AG09309 (cell line): ENCODE measurements at regions not wholly inside any gene's neighbourhood (a gene's known extent, or its start where the extent isn't known, plus 50 kb on each side); places are given as distances from the start of the nearest gene placed in this dataset.

Experiments
- DNase-seq: peaks from one replicate; pipeline ENCODE4 v3.0.0-alpha.2; 2010; ENCODE audit warnings: low read depth
- H3K4me3 ChIP-seq: 2 replicates; pipeline ENCODE4 v1.5.1; 2011; ENCODE audit warnings: mild to moderate bottlenecking, low read depth, low read length, moderate library complexity; ENCODE audit not compliant: control insufficient read depth
- CTCF ChIP-seq: IDR thresholded peaks from 2 replicates; pipeline ENCODE4 v1.5.1; 2011; ENCODE audit warnings: mild to moderate bottlenecking, low read depth, low read length, inconsistent platforms; ENCODE audit not compliant: insufficient read depth, control insufficient read depth; ENCODE audit errors: missing control alignments

DNA sequence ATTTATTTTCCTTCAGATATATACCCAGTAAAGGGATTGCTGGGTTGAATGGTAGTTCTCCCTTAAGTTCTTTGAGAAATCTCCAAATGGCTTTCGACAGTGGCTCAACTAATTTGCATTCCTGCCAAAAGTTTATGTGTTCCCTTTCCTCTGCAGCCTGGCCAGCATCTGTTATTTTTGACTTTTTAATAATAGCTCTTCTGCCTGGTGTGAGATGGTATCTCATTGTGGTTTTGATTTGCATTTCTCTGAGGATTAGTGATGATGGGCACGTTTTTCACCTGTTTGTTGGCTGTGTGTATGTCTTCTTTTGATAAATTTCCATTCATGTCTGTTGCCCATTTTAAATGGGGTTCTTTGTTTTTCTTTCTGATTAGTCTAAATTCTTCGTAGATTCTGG lies 375.2 kb downstream of the UBE2NL start:
- DNase-seq: no peak
- TF ChIP-seq CTCF: no peak
- H3K4me3 ChIP-seq: no peak overlapping the region

DNA sequence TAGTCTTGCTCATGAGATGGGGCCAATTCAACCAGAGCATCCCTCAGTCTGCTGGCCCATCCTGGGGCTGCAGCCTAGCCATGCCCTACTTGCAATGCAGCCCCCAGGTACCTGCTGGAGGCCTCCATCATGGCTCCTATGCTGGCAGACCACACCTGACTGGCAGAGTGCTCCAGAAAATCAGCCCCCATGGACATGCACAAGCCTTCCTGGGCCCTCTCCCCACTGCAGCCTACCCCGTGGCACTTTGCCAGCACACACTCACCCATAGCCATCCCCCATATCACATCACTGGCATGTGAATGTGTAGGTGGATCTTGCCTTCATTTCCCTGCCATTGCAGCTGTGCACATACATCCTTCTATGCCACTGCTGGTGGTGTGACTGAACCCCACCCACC lies 381.8 kb downstream of the UBE2NL start:
- no peak for TF ChIP-seq CTCF
- DNase-seq: no peak

DNA sequence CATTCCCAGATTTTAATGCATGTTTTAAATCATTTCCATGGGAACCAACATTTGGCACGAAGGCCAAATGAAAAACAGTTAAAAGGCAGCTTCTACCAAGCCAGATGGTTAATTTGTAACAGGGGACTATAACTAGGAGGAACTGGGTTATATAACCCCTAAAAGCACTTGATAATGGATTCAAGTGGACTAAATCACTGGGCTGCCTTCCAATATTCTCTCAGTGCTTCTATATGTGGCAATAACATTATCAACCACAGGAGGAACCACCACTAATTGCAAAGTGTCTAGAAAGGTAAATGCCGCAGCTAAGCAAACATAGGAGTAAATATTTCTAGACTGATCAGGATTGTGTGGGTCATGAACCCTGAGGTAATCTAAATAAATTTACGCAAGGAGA lies 391.5 kb downstream of the UBE2NL start:
- DNase-seq: no peak
- no peak overlapping the region for H3K4me3 ChIP-seq
- no peak for TF ChIP-seq CTCF

More for the DNA sequence above, 381.8 kb downstream of the UBE2NL start:
- no peak overlapping the region for H3K4me3 ChIP-seq

- DNase-seq: no peak
- TF ChIP-seq CTCF: no peak
- H3K4me3 ChIP-seq: no peak overlapping the region
These were observed 392.0 kb downstream of the UBE2NL start for GRCh38 chrX:144275843-144276242.

DNA sequence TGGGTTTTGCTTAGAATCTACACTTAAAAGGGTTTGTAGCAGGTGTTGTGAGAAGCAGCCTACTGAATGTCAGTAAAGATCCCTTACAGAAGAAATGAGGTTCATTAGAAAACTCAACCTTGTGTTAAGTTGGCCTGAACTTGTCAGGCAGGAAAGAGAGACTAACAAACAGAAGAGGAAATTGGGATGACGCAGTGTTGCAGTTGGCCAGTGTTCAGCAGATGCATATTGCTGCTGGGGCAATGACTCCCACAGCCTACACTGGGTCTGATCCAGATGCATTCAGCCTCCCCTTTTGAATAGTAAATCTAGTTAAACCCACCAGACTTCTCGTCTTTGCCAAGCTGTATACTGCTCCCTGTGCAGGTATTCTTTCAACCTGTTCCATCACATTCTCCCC lies 409.4 kb downstream of the UBE2NL start:
- no peak for DNase-seq
- TF ChIP-seq CTCF: no peak

DNA sequence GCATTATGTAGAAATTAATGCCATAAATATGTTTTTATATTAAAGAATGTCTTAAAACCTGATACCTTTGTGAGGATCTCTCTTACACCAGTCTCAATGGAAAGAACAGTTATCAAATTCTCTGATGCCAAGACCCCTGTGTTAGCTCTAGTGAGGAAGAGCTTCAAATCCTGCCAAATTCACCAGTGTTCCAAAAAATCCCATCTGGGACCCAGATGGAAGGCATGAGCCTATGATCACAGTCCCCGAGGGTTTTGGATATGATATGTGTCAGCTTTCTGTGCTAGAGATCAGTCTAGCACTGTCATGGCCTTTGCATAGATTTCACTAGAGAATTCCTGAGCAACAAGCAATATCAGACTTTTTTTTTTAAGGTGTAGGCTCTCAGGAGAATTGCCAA lies 412.1 kb downstream of the UBE2NL start:
- DNase-seq: no peak
- no peak overlapping the region for H3K4me3 ChIP-seq
- TF ChIP-seq CTCF: no peak

More for the DNA sequence above, 409.4 kb downstream of the UBE2NL start:
- no peak overlapping the region for H3K4me3 ChIP-seq

DNA sequence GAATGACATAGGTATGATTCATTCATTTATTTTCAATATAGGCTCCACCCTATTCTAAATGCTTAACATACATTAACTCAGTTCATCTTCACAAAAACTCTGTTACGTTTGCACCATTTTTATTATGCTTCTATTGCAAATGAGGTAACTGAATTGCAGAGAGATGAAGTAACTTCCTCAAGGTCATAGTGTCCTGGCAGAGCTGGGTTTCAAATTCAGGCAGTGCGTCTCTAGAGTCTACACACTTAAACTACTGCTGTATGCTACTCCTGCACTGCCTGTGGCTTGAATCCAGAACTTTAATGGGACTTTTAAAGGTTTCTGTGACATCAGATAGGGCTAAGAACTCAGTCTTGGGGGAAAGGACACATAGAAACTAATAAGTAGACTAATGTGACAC lies 413.4 kb downstream of the UBE2NL start:
- no peak for DNase-seq
- H3K4me3 ChIP-seq: no peak overlapping the region
- no peak for TF ChIP-seq CTCF
